ENCODE measurements at regions not wholly inside any gene's neighbourhood (a gene's known extent, or its start where the extent isn't known, plus 50 kb on each side); places are given as distances from the start of the nearest gene placed in this dataset.
"Not testable (repeated sequence)": the region's sequence is repeated elsewhere in the genome, so short reads cannot be mapped to it uniquely, and the experiment has no call there.

- H3K9ac ChIP-seq = no peak overlapping the region
- H3K79me2 ChIP-seq (ENCODE audit: low read depth) = no peaks in the 10 kb centered on the region
- peaks cover 7% of the 10 kb centered on the region for H3K4me1 ChIP-seq
- no peak overlapping the region for H3K27ac ChIP-seq
- H3K4me1 Mint-ChIP-seq = peaks cover 23% of the 10 kb centered on the region
- DNase-seq (ENCODE audit: low spot score) = no peak
- H3K4me2 ChIP-seq = no peak overlapping the region
- peak overlapping the region; percentile 94 for H2AFZ ChIP-seq (replicated peaks)
- no peaks in the 10 kb centered on the region for H3K36me3 Mint-ChIP-seq
- no peaks in the 10 kb centered on the region for H3K9me3 ChIP-seq (ENCODE audit: low read depth)
- no peak overlapping the region for H3K4me3 Mint-ChIP-seq
- H3K27me3 ChIP-seq = no peaks in the 10 kb centered on the region
- TF ChIP-seq EZH2phosphoT487 (IDR thresholded peaks at IDR 0.05) = no peak
- no peak for TF ChIP-seq CTCF (IDR thresholded peaks at IDR 0.05)
- no peak for TF ChIP-seq EZH2 (IDR thresholded peaks at IDR 0.05)
- no peak overlapping the region for H3K4me3 ChIP-seq
- H3F3A ChIP-seq (ENCODE audit: low read depth) = no peaks in the 10 kb centered on the region
- no peak overlapping the region for H3K27ac Mint-ChIP-seq
- no peaks in the 10 kb centered on the region for H3K9me3 Mint-ChIP-seq
- H4K20me1 ChIP-seq (ENCODE audit: low read depth) = no peaks in the 10 kb centered on the region
- H3K36me3 ChIP-seq = no peaks in the 10 kb centered on the region
- peaks cover 9% of the 10 kb centered on the region for H3K27me3 Mint-ChIP-seq (ENCODE audit: insufficient read depth, low read depth)
Measured at GRCh38 chr6:6760002-6760401, 171.5 kb downstream of the LY86 start.

GRCh38 chr6:6762566-6762965 is 174.0 kb downstream of the LY86 start:
- not testable (repeated sequence) for H3K36me3 Mint-ChIP-seq; H3K9me3 Mint-ChIP-seq; H3K27me3 ChIP-seq; H3K4me3 ChIP-seq; H3K4me3 Mint-ChIP-seq; H3K4me1 ChIP-seq; H3K9ac ChIP-seq; H3K27ac ChIP-seq; H3K36me3 ChIP-seq; DNase-seq (ENCODE audit: low spot score); H3K27me3 Mint-ChIP-seq (ENCODE audit: insufficient read depth, low read depth); H4K20me1 ChIP-seq (ENCODE audit: low read depth); H3K4me2 ChIP-seq; H3F3A ChIP-seq (ENCODE audit: low read depth); H3K9me3 ChIP-seq (ENCODE audit: low read depth); H2AFZ ChIP-seq (replicated peaks); H3K79me2 ChIP-seq (ENCODE audit: low read depth); H3K27ac Mint-ChIP-seq
- peaks cover 23% of the 10 kb centered on the region for H3K4me1 Mint-ChIP-seq

- Mint-ChIP-seq H3K27me3 (ENCODE audit: insufficient read depth, low read depth) (peaks cover 5% of the 10 kb centered on the region), H3K9me3 (no peaks in the 10 kb centered on the region), H3K36me3 (no peaks in the 10 kb centered on the region), H3K27ac (peak overlapping the region; percentile 3), H3K4me1 (peaks cover 3% of the 10 kb centered on the region), H3K4me3 (no peak overlapping the region)
- no peak for DNase-seq (ENCODE audit: low spot score)
- no peaks in the 10 kb centered on the region for H3K79me2 ChIP-seq (ENCODE audit: low read depth)
- no peak overlapping the region for H3K4me3 ChIP-seq
- no peak overlapping the region for H2AFZ ChIP-seq (replicated peaks)
- no peak overlapping the region for H3K27ac ChIP-seq
- H3K9me3 ChIP-seq (ENCODE audit: low read depth) = no peaks in the 10 kb centered on the region
- no peaks in the 10 kb centered on the region for H3K27me3 ChIP-seq
- no peak for TF ChIP-seq CTCF (IDR thresholded peaks at IDR 0.05)
- TF ChIP-seq EZH2 (IDR thresholded peaks at IDR 0.05) = no peak
- no peak for TF ChIP-seq EZH2phosphoT487 (IDR thresholded peaks at IDR 0.05)
- no peak overlapping the region for H3K4me2 ChIP-seq
- H3F3A ChIP-seq (ENCODE audit: low read depth) = no peaks in the 10 kb centered on the region
- H3K4me1 ChIP-seq = no peaks in the 10 kb centered on the region
- no peaks in the 10 kb centered on the region for H3K36me3 ChIP-seq
- H3K9ac ChIP-seq = no peak overlapping the region
- no peaks in the 10 kb centered on the region for H4K20me1 ChIP-seq (ENCODE audit: low read depth)
Measured at GRCh38 chr6:6764764-6765434, 176.4 kb downstream of the LY86 start.

GRCh38 chr6:6766230-6766905 is 177.8 kb downstream of the LY86 start:
- H3K9me3 ChIP-seq (ENCODE audit: low read depth) = no peaks in the 10 kb centered on the region
- no peaks in the 10 kb centered on the region for H3K4me1 Mint-ChIP-seq

More at GRCh38 chr6:6766230-6766905, 177.8 kb downstream of the LY86 start:
- no peak overlapping the region for H3K4me3 Mint-ChIP-seq
- H3K27ac Mint-ChIP-seq = no peak overlapping the region
- Histone ChIP-seq H2AFZ (replicated peaks) (no peak overlapping the region), H3K4me2 (no peak overlapping the region), H3K27ac (no peak overlapping the region), H3K79me2 (ENCODE audit: low read depth) (no peaks in the 10 kb centered on the region), H3K4me1 (no peaks in the 10 kb centered on the region), H4K20me1 (ENCODE audit: low read depth) (no peaks in the 10 kb centered on the region), H3K36me3 (no peaks in the 10 kb centered on the region), H3K27me3 (no peaks in the 10 kb centered on the region), H3F3A (ENCODE audit: low read depth) (no peaks in the 10 kb centered on the region), H3K9ac (no peak overlapping the region), H3K4me3 (no peak overlapping the region)
- no peak for DNase-seq (ENCODE audit: low spot score)
- H3K36me3 Mint-ChIP-seq = no peaks in the 10 kb centered on the region
- no peak for TF ChIP-seq EZH2phosphoT487 (IDR thresholded peaks at IDR 0.05)
- no peak for TF ChIP-seq EZH2 (IDR thresholded peaks at IDR 0.05)
- no peak for TF ChIP-seq CTCF (IDR thresholded peaks at IDR 0.05)
- peaks cover 2% of the 10 kb centered on the region for H3K9me3 Mint-ChIP-seq
- peaks cover 4% of the 10 kb centered on the region for H3K27me3 Mint-ChIP-seq (ENCODE audit: insufficient read depth, low read depth)

Measured in neural progenitor cell (in vitro differentiated cells).